ENCODE measurements at regions not wholly inside any gene's neighbourhood (a gene's known extent, or its start where the extent isn't known, plus 50 kb on each side); places are given as distances from the start of the nearest gene placed in this dataset.

DNA sequence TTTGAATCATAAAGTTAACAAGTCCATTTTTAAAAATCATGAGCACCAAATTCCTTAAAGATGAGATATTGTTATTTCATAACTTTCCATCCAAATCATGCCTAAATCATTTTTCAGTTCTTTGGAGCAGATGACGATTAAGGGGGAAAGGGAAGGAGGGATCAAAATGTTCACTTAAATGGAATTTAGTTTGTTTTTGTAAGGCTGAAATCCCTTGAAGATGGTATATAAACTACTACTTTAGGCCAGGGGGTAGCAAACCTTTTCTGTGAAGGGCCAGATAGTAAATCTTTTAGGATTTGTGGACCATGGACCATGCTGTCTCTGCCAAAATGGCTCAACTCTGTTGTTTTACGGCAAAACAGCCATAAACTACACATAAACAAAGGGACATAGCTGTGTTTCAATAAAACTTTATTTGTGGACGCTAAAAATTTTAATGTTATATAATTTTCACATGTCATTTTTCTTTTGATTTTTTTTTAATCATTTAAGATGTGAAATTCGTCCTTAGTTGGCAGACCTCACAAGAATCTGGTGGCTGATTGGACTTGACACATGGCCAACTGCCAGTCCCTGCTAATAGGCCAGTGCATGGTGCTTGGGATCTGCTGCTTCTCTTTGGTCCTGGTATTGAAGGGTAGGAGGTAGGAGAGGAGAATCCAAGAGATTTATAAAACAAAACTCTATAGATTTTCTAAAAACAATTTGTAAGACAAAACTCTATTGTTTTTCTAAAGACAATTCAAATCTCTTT is 52.0 kb upstream of the RTN4 start:
- DNase-seq (ENCODE audit: low read depth), result peak; percentile 94

DNA sequence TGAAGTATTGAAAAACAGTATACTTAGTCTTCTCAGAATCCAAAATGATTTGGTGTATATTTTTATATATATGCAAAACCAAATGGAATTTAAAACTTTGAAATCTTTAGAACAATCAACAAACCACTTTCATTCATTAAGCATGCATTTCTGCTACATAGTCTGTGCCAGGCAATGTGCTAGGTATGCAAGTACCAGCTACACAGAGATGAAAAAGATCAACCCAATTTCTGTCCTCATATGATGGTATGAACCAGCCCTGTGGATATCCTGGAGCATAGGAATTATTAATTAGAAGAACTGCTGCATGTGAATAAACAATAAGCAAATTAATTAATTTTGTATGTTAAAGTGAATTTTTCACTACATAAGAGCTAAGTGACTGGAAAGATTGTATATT is 51.2 kb upstream of the RTN4 start:
- DNase-seq (ENCODE audit: low read depth), result no peak

DNA sequence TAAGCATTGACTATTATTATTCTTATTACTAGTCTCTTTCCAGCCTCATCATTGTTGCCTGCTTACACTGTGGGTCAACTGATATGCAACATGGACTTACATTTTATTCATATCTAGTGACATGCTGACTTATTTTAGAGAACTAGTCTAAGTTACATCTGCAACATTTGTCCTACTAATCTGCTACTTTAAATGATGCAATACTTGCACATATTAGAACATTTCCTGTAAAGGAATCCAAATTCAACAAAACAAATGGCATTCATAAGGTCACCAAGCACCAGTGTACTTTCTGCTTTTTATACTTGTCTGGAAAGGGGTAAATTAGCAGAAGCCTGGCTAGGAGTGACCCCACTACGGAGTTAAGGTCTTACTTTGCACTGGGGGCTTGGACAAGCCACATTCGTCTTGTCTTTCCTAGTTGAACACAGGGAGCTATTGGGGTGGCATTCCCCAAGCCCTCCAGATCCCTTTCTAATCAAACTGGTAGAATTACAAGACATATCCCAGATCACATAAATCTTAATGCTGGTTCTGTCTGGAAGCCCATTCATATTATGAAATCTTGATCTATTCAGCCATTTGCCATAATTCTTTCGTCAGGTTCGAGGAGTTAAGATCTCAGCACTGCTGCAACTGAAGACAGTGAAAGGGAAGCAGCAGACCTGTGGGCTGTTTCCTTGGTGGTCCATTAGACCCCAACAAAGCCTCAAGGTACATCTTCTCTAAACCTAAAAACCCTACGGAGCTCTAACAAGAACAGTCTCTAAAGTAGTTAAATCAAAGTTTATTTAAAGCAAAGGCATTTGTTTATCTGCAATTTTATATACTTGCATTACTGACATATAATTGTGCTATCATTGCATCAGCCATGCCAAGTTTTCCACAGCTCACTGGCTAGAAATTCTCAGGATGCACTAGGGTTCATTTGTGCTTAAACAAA is 49.9 kb upstream of the RTN4 start:
- peak; percentile 88 for DNase-seq (ENCODE audit: low read depth)
